Brain microvascular endothelial cell (primary cell): ENCODE measurements at regions not wholly inside any gene's neighbourhood (a gene's known extent, or its start where the extent isn't known, plus 50 kb on each side); places are given as distances from the start of the nearest gene placed in this dataset.
A peak's percentile ranks its signal among the peaks of the same experiment; 100 is the strongest.

Experiments used
- DNase-seq: peaks from one replicate; pipeline ENCODE4 v3.0.0-alpha.2; 2020
- H3K27ac ChIP-seq: fragments of 250-450 bp; sonication (Bioruptor Pico); 2 replicates; pipeline ENCODE4 v1.5.1; 2020; ENCODE audit warnings: mild to moderate bottlenecking, moderate library complexity
- H3K27me3 ChIP-seq: fragments of 250-450 bp; sonication (Bioruptor Pico); replicated peaks from 2 replicates; pipeline ENCODE4 v1.5.1; 2020; ENCODE audit warnings: mild to moderate bottlenecking
- H3K36me3 ChIP-seq: fragments of 250-450 bp; sonication (Bioruptor Pico); replicated peaks from 2 replicates; pipeline ENCODE4 v1.5.1; 2020; ENCODE audit warnings: mild to moderate bottlenecking
- H3K4me3 ChIP-seq: 2 replicates; pipeline ENCODE4 v1.5.1; 2011; ENCODE audit warnings: low read depth, mild to moderate bottlenecking, control low read depth, low read length, moderate library complexity
- CTCF ChIP-seq: IDR thresholded peaks from 2 replicates; pipeline ENCODE4 v1.5.1; 2011; ENCODE audit warnings: low read depth, mild to moderate bottlenecking, moderate library complexity, low read length, control low read depth, inconsistent platforms; ENCODE audit errors: missing control alignments
- in situ Hi-C: cut with HindIII; loops from 2 replicates; pipeline ENCODE4 v1.10.0; 2017; ENCODE audit warnings: low sequenced_read_pairs, low pct_ligation_motif_present

GRCh38 chr6:133704371-133704770 is 184.5 kb upstream of the TCF21 start:
- no peak for TF ChIP-seq CTCF
- in situ Hi-C loops: no loop called here
- Histone ChIP-seq H3K27ac (peak overlapping the region; percentile 82), H3K36me3 (no peaks in the 10 kb centered on the region), H3K4me3 (no peak overlapping the region), H3K27me3 (no peaks in the 10 kb centered on the region)
- no peak for DNase-seq

- H3K36me3 ChIP-seq: no peaks in the 10 kb centered on the region
- no peak overlapping the region for H3K4me3 ChIP-seq
- no peaks in the 10 kb centered on the region for H3K27me3 ChIP-seq
- H3K27ac ChIP-seq: peak overlapping the region; percentile 82
- peak; percentile 37 for DNase-seq
- in situ Hi-C loops: no loop called here
- no peak for TF ChIP-seq CTCF
These were observed 183.8 kb upstream of the TCF21 start for GRCh38 chr6:133705066-133705465.

- DNase-seq: peak; percentile 82
- no peaks in the 10 kb centered on the region for H3K36me3 ChIP-seq
- no peak overlapping the region for H3K4me3 ChIP-seq
- in situ Hi-C loops: no loop called here
- H3K27ac ChIP-seq: peak overlapping the region; percentile 82
- no peaks in the 10 kb centered on the region for H3K27me3 ChIP-seq
- TF ChIP-seq CTCF: no peak
These were observed 183.2 kb upstream of the TCF21 start for GRCh38 chr6:133705731-133706130.

GRCh38 chr6:133707456-133707855 is 181.5 kb upstream of the TCF21 start:
- TF ChIP-seq CTCF: no peak
- in situ Hi-C loops: no loop called here
- Histone ChIP-seq H3K27me3 (no peaks in the 10 kb centered on the region), H3K36me3 (no peaks in the 10 kb centered on the region), H3K27ac (peak overlapping the region; percentile 41), H3K4me3 (no peak overlapping the region)
- DNase-seq: peak; percentile 94

GRCh38 chr6:133710826-133711225 is 178.1 kb upstream of the TCF21 start:
- no peak for DNase-seq
- H3K4me3 ChIP-seq: no peak overlapping the region
- H3K36me3 ChIP-seq: no peaks in the 10 kb centered on the region
- H3K27me3 ChIP-seq: no peaks in the 10 kb centered on the region
- in situ Hi-C loops: no loop called here
- no peak for TF ChIP-seq CTCF
- H3K27ac ChIP-seq: no peak overlapping the region

- H3K27me3 ChIP-seq: no peaks in the 10 kb centered on the region
- no peaks in the 10 kb centered on the region for H3K36me3 ChIP-seq
- H3K4me3 ChIP-seq: no peak overlapping the region
- no peak overlapping the region for H3K27ac ChIP-seq
- in situ Hi-C loops: no loop called here
- DNase-seq: no peak
- no peak for TF ChIP-seq CTCF
These were observed 173.6 kb upstream of the TCF21 start for GRCh38 chr6:133715270-133715669.
